Endodermal cell (in vitro differentiated cells): ENCODE measurements at regions not wholly inside any gene's neighbourhood (a gene's known extent, or its start where the extent isn't known, plus 50 kb on each side); places are given as distances from the start of the nearest gene placed in this dataset.

Experiments
- DNase-seq: peaks from one replicate; pipeline ENCODE4 v3.0.0-alpha.2; 2017
- H3K27ac ChIP-seq: 2 replicates; pipeline ENCODE4 v1.5.1; 2013; ENCODE audit warnings: mild to moderate bottlenecking, low read depth, low read length, moderate library complexity
- H3K27me3 ChIP-seq: 2 replicates; pipeline ENCODE4 v1.6.1; 2013; ENCODE audit warnings: mild to moderate bottlenecking, low read length, moderate library complexity; ENCODE audit not compliant: insufficient read depth, control insufficient read depth, poor library complexity, severe bottlenecking
- H3K36me3 ChIP-seq: 2 replicates; pipeline ENCODE4 v1.7.0; 2013; ENCODE audit warnings: mild to moderate bottlenecking, low read length, moderate library complexity; ENCODE audit not compliant: control insufficient read depth, insufficient read depth
- H3K4me1 ChIP-seq: one replicate; pipeline ENCODE4 v1.7.0; 2013; ENCODE audit warnings: low read length; ENCODE audit not compliant: control insufficient read depth, insufficient read depth
- H3K4me3 ChIP-seq: 2 replicates; pipeline ENCODE4 v1.5.1; 2013; ENCODE audit warnings: mild to moderate bottlenecking, low read length, moderate library complexity
- H3K9ac ChIP-seq: 2 replicates; pipeline ENCODE4 v1.6.1; 2013; ENCODE audit warnings: mild to moderate bottlenecking, low read length, moderate library complexity; ENCODE audit not compliant: poor library complexity, severe bottlenecking; ENCODE audit errors: extremely low read depth
- H3K9me3 ChIP-seq: 2 replicates; pipeline ENCODE4 v1.6.1; 2013; ENCODE audit warnings: mild to moderate bottlenecking, low read length, moderate library complexity; ENCODE audit not compliant: control insufficient read depth
- H3K27ac Mint-ChIP-seq: 2 replicates; pipeline ENCODE4 v1.8.0; 2020; ENCODE audit warnings: mixed read lengths
- H3K27me3 Mint-ChIP-seq: 2 replicates; pipeline ENCODE4 v1.8.0; 2021; ENCODE audit warnings: mild to moderate bottlenecking, mixed read lengths; ENCODE audit not compliant: insufficient read depth
- H3K36me3 Mint-ChIP-seq: 2 replicates; pipeline ENCODE4 v1.8.0; 2020; ENCODE audit warnings: low read depth, mixed read lengths
- H3K4me1 Mint-ChIP-seq: 2 replicates; pipeline ENCODE4 v1.8.0; 2020; ENCODE audit warnings: mixed read lengths
- H3K4me3 Mint-ChIP-seq: 2 replicates; pipeline ENCODE4 v1.8.0; 2020; ENCODE audit warnings: mild to moderate bottlenecking, moderate library complexity, mixed read lengths
- H3K9me3 Mint-ChIP-seq: 2 replicates; pipeline ENCODE4 v1.8.0; 2020; ENCODE audit warnings: mild to moderate bottlenecking, mixed read lengths
- CTCF ChIP-seq: fragments of 200-600 bp; sonication (generic); conservative IDR thresholded peaks from 2 replicates; pipeline ENCODE4 v1.5.0; 2021; ENCODE audit warnings: antibody characterized with exemption, mild to moderate bottlenecking
- WGBS, 2 experiments: methylation state at CpG; one replicate each; pipeline versions ENCODE4 v1.1.5 to v1.1.7; 2013; ENCODE audit warnings: missing lambda C conversion rate in 2 of 2, mixed read lengths in 1 of 2; ENCODE audit not compliant: insufficient coverage in 1 of 2, insufficient read length in 1 of 2; 5-methylcytosine and 5-hydroxymethylcytosine counted together

- no peak overlapping the region for H3K9ac ChIP-seq
- H3K27ac ChIP-seq = no peak overlapping the region
- no peaks in the 10 kb centered on the region for H3K27me3 ChIP-seq
- H3K36me3 ChIP-seq = no peaks in the 10 kb centered on the region
- H3K36me3 Mint-ChIP-seq = no peaks in the 10 kb centered on the region
- H3K4me1 Mint-ChIP-seq = no peaks in the 10 kb centered on the region
- no peak for TF ChIP-seq CTCF
- H3K4me3 ChIP-seq = no peak overlapping the region
- H3K27ac Mint-ChIP-seq = no peak overlapping the region
- H3K4me1 ChIP-seq = no peaks in the 10 kb centered on the region
- H3K4me3 Mint-ChIP-seq = no peak overlapping the region
- H3K9me3 ChIP-seq = no peaks in the 10 kb centered on the region
- peaks cover 52% of the 10 kb centered on the region for H3K9me3 Mint-ChIP-seq
- DNase-seq = no peak
- H3K27me3 Mint-ChIP-seq = no peaks in the 10 kb centered on the region
These were observed 601.1 kb upstream of the GRIA3 start for GRCh38 chrX:122582975-122583305.

GRCh38 chrX:122583551-122583950 lies 600.5 kb upstream of the GRIA3 start:
- H3K27ac Mint-ChIP-seq = no peak overlapping the region
- DNase-seq = no peak
- WGBS, 2 experiments = 100% methylated on average over 1 of the region's 3 CpGs; no CpG with 5 or more reads in 1 of the 2 experiments
- no peak overlapping the region for H3K4me3 Mint-ChIP-seq
- H3K36me3 Mint-ChIP-seq = no peaks in the 10 kb centered on the region
- no peak overlapping the region for H3K4me3 ChIP-seq
- no peak for TF ChIP-seq CTCF
- no peaks in the 10 kb centered on the region for H3K36me3 ChIP-seq
- no peak overlapping the region for H3K9ac ChIP-seq
- H3K4me1 ChIP-seq = no peaks in the 10 kb centered on the region
- H3K27me3 ChIP-seq = no peaks in the 10 kb centered on the region
- H3K27ac ChIP-seq = no peak overlapping the region
- H3K9me3 Mint-ChIP-seq = peaks cover 56% of the 10 kb centered on the region
- H3K9me3 ChIP-seq = no peaks in the 10 kb centered on the region
- H3K4me1 Mint-ChIP-seq = no peaks in the 10 kb centered on the region
- no peaks in the 10 kb centered on the region for H3K27me3 Mint-ChIP-seq

- WGBS, 2 experiments = 88% methylated on average over 2 of the region's 2 CpGs; no CpG with 5 or more reads in 1 of the 2 experiments
- H3K27me3 Mint-ChIP-seq = no peaks in the 10 kb centered on the region
These were observed 599.1 kb upstream of the GRIA3 start for GRCh38 chrX:122584981-122585380.

More at GRCh38 chrX:122584981-122585380, 599.1 kb upstream of the GRIA3 start:
- Histone ChIP-seq H3K27ac (no peak overlapping the region), H3K9ac (no peak overlapping the region), H3K36me3 (no peaks in the 10 kb centered on the region), H3K9me3 (no peaks in the 10 kb centered on the region), H3K4me3 (no peak overlapping the region), H3K27me3 (no peaks in the 10 kb centered on the region), H3K4me1 (no peaks in the 10 kb centered on the region)
- no peak overlapping the region for H3K4me3 Mint-ChIP-seq
- H3K36me3 Mint-ChIP-seq = no peaks in the 10 kb centered on the region
- DNase-seq = no peak
- no peaks in the 10 kb centered on the region for H3K4me1 Mint-ChIP-seq
- TF ChIP-seq CTCF = no peak
- H3K9me3 Mint-ChIP-seq = peaks cover 48% of the 10 kb centered on the region
- H3K27ac Mint-ChIP-seq = no peak overlapping the region
